BE2C (cell line): ENCODE measurements at regions not wholly inside any gene's neighbourhood (a gene's known extent, or its start where the extent isn't known, plus 50 kb on each side); places are given as distances from the start of the nearest gene placed in this dataset.

Experiments used
- DNase-seq: peaks from one replicate; pipeline ENCODE4 v3.0.0-alpha.2; 2020
- H3K27me3 ChIP-seq: fragments of 250-450 bp; sonication (Bioruptor Pico); 2 replicates; pipeline ENCODE4 v1.5.1; 2020; ENCODE audit warnings: mild to moderate bottlenecking
- H3K36me3 ChIP-seq: fragments of 250-450 bp; sonication (Bioruptor Pico); 2 replicates; pipeline ENCODE4 v1.5.1; 2020; ENCODE audit warnings: mild to moderate bottlenecking
- H3K4me1 ChIP-seq: fragments of 250-450 bp; sonication (Bioruptor Pico); 2 replicates; pipeline ENCODE4 v1.5.1; 2020
- H3K4me3 ChIP-seq: 2 replicates; pipeline ENCODE4 v1.5.1; 2011; ENCODE audit warnings: low read depth, low read length
- H3K9me3 ChIP-seq: fragments of 250-450 bp; sonication (Bioruptor Pico); 2 replicates; pipeline ENCODE4 v1.5.1; 2020
- TF ChIP-seq, protein P1 (sequence below): IDR thresholded peaks from 2 replicates; pipeline ENCODE4 v1.5.1; 2012; ENCODE audit warnings: mild to moderate bottlenecking, low read depth, low read length

DNA sequence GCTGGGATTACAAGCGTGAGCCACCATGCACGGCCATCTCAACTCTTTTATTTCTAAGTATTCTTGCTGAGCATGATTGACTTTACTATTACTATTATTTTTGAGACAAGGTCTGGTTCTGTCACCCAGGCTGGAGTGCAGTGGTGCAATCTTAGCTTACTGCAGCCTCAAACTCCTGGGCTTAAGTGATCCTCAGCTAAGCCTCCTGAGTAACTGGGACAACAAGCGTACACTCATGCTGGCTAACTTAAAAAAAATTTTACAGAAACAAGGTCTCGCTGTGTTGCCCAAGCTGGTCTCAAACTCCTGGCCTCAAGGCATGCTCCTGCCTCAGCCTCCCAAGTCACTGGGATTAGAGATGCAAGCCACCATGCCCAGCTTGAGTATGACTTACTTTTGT is 443.7 kb downstream of the ARHGEF28 start:
- Histone ChIP-seq H3K4me3 (no peak overlapping the region), H3K9me3 (no peaks in the 10 kb centered on the region), H3K4me1 (peaks cover 3% of the 10 kb centered on the region; the same call in 1 of the 2 replicates), H3K27me3 (no peaks in the 10 kb centered on the region), H3K36me3 (no peaks in the 10 kb centered on the region)
- DNase-seq, result no peak
- TF ChIP-seq, protein P1, sequence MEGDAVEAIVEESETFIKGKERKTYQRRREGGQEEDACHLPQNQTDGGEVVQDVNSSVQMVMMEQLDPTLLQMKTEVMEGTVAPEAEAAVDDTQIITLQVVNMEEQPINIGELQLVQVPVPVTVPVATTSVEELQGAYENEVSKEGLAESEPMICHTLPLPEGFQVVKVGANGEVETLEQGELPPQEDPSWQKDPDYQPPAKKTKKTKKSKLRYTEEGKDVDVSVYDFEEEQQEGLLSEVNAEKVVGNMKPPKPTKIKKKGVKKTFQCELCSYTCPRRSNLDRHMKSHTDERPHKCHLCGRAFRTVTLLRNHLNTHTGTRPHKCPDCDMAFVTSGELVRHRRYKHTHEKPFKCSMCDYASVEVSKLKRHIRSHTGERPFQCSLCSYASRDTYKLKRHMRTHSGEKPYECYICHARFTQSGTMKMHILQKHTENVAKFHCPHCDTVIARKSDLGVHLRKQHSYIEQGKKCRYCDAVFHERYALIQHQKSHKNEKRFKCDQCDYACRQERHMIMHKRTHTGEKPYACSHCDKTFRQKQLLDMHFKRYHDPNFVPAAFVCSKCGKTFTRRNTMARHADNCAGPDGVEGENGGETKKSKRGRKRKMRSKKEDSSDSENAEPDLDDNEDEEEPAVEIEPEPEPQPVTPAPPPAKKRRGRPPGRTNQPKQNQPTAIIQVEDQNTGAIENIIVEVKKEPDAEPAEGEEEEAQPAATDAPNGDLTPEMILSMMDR, result no peak

DNA sequence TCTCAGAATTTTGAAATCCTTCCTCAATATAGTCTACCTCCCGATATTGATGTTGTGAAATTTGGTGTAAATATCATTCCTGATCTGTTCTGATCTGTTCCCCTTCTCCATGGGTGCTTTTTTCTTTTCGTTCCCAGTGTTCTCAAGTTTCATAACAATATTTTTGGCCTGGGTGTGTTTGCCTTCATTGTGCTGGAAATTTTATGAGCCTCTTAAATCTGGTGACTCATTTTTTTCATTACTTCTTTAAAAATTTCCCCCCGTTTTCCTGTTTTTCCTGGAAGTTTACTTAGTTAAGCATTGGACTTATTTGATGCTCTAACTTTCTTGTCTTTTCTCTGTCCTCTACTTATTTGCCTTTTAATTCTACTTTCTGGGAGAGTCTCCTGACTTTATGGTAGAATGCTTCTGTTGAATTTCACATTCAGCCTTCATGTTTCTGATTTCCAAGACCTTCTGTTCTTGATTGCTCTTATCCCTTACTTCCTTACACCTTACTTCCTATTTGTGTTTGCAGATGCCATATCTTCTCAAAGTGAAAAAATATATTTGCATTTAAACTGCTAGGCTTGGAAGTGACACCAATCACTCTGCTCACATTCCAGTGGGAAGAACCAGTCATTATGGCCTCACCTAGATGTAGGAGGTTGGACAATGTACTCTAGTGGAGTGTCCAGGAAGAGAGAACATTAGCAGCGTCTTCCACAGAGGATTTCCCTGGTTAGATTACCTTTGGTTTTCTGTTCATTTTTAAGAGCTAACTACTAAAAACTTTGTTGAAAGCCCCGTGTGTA is 441.9 kb downstream of the ARHGEF28 start:
- Histone ChIP-seq H3K4me1 (peaks cover 3% of the 10 kb centered on the region; the same call in 1 of the 2 replicates), H3K9me3 (no peaks in the 10 kb centered on the region)
- TF ChIP-seq, protein P1, result no peak

DNA sequence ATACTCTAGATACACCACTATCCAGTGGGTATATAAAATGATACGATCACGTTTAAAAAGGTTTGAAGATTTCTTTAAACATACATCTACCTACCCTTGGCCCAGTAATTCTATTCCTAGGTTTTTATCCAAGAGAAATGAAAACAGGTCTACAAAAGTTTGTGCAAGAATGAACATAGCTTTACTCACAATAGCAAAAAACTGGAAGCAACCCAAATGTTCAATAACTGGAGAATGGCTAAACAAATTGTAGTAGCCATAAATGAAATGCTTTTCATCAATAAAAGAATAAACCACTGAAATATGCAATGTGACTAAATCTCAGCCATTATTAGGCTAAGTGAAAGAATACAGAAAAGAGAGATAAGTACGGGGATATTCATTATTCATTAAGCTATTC is 438.9 kb downstream of the ARHGEF28 start:
- Histone ChIP-seq H3K4me3 (no peak overlapping the region), H3K9me3 (no peaks in the 10 kb centered on the region), H3K4me1 (no peaks in the 10 kb centered on the region), H3K27me3 (no peaks in the 10 kb centered on the region), H3K36me3 (no peaks in the 10 kb centered on the region)
- DNase-seq, result no peak
- TF ChIP-seq, protein P1, result no peak

More for the DNA sequence above, 441.9 kb downstream of the ARHGEF28 start:
- Histone ChIP-seq H3K4me3 (no peak overlapping the region), H3K36me3 (no peaks in the 10 kb centered on the region), H3K27me3 (no peaks in the 10 kb centered on the region)
- DNase-seq, result no peak

DNA sequence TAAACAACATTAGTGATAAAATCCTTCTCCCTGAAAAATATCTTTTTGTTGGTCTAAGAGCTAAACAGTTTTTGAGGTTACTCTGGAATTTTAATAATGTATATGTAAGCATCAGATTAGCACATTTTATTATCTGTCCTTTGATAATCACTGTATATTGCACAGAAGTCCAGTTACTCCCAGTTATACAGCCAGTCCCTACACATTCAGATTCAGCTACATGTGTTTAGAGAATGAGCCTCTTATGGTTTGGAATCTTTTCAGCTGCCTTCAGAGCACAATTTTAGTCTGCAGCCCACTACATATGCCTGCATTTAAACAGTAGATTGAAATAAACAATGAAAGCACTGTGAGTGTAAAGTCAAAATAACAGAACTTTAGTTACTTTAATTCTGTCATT is 438.2 kb downstream of the ARHGEF28 start:
- Histone ChIP-seq H3K4me1 (no peaks in the 10 kb centered on the region), H3K27me3 (no peaks in the 10 kb centered on the region), H3K4me3 (no peak overlapping the region), H3K9me3 (no peaks in the 10 kb centered on the region), H3K36me3 (no peaks in the 10 kb centered on the region)
- DNase-seq, result no peak
- TF ChIP-seq, protein P1, result no peak

DNA sequence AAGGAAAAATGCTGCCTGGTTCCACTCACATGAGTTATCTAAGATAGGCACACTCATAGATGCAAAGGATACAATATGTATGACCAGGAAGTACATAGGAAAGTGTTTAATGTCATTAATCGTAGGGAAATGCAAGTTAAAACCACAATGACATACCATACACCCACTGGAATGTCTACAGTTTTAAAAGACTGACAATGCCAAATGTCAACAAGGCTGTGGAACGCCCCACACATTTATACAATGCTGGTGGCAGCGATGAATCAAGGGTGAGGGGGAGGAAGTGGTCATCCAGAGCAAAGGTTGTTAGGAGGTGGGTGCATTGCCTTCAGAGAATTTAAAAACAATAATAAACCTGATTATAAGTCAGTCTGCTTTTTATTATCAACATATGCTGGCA is 437.8 kb downstream of the ARHGEF28 start:
- no peak overlapping the region for H3K4me3 ChIP-seq
- H3K27me3 ChIP-seq, result no peaks in the 10 kb centered on the region
- H3K36me3 ChIP-seq, result no peaks in the 10 kb centered on the region
- no peaks in the 10 kb centered on the region for H3K4me1 ChIP-seq
- TF ChIP-seq, protein P1, result no peak
- DNase-seq, result no peak
- no peaks in the 10 kb centered on the region for H3K9me3 ChIP-seq

DNA sequence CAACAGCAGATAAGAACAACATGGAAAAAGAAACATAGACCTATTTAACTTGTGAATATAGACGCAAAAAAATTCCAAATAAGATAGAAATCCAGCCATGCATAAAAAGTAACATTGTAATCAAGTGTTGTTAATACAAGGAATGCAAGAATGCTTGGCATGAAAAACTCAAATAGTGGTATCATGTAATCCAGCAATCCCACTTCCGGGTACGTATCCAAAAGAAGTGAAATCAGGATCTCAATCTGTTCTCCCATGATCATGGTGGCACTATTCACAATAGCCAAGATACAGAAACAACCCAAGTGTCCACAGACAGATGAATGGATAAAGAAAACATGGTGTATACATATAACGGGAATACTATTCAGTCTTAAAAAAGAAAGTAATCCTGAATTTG is 437.4 kb downstream of the ARHGEF28 start:
- no peaks in the 10 kb centered on the region for H3K27me3 ChIP-seq
- H3K9me3 ChIP-seq, result no peaks in the 10 kb centered on the region
- no peaks in the 10 kb centered on the region for H3K36me3 ChIP-seq
- H3K4me1 ChIP-seq, result no peaks in the 10 kb centered on the region
- no peak for DNase-seq
- TF ChIP-seq, protein P1, result no peak
- no peak overlapping the region for H3K4me3 ChIP-seq
